ENCODE measurements at regions not wholly inside any gene's neighbourhood (a gene's known extent, or its start where the extent isn't known, plus 50 kb on each side); places are given as distances from the start of the nearest gene placed in this dataset.
"Not testable (repeated sequence)": the region's sequence is repeated elsewhere in the genome, so short reads cannot be mapped to it uniquely, and the experiment has no call there.

DNA sequence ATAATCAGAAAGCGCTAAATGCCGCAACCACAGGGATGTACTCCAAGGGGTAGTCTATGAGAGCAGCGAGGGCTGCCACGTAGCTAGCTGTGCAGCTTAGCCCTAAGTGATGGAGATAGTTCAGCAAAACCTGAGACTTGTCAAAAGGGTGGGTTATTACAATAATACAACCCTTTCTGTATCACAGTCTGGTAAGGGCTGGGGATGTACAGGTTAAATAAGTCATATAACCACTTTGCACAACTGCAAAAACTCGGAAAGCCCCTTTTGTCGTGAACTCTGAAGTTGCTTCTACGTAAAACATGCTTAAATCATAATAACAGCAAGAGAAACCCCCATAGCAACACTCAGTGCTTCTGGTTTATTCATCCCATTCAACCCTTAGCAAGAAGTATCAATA lies 598.8 kb downstream of the SUCLG1 start:
- no peak for DNase-seq

GRCh38 chr2:83859553-83859952 lies 599.5 kb downstream of the SUCLG1 start:
- no peak for DNase-seq

GRCh38 chr2:83851066-83851465 lies 608.0 kb downstream of the SUCLG1 start:
- no peak for DNase-seq

DNA sequence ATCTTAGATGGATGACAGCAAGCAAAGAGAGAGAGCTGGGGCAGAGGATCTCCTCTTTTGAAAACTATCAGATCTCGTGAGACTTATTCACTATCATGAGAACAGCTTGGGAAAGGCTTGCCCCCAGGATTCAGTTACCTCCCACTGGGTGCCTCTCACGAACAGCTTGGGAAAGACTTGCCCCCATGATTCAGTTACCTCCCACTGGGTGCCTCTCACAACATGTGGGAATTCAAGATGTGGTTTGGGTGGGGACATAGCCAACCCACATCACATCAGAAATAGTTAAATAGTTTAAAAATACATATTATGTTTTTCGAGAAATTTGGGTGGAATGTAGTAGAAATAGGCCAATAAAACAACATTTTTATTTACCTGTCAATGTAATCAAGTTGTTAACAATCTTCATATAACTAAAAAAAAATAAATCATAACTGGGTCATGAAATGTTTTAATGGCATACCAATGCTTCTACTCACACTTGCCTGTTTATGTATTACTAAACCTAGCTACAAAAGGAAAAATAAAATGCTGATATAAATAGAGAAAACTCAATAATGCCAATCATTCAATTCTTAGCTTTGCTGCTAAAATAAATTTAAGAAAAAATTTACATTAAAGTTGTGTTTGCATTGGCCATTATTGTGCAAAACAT lies 608.9 kb downstream of the SUCLG1 start:
- no peak for DNase-seq

- no peak for DNase-seq
Observed at GRCh38 chr2:83844490-83844889, 614.6 kb downstream of the SUCLG1 start.

DNA sequence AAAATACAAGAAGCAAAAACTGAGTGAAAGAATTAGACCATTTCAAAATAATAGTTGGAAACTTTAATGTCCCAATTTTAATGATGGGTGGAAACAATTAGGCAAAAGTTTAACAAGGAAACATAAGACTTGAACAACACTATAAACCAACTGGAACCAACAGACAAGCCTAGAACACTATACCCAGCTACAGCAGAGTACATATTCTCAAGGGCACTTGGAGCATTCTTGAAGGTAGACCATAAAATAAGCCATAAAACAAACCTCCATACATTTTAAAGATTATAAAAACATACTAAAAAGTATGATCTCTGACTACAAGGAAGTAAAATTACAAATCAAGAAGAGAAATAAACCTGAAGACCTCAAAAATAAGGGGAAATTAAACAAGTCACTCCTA lies 616.7 kb downstream of the SUCLG1 start:
- DNase-seq, result no peak

DNA sequence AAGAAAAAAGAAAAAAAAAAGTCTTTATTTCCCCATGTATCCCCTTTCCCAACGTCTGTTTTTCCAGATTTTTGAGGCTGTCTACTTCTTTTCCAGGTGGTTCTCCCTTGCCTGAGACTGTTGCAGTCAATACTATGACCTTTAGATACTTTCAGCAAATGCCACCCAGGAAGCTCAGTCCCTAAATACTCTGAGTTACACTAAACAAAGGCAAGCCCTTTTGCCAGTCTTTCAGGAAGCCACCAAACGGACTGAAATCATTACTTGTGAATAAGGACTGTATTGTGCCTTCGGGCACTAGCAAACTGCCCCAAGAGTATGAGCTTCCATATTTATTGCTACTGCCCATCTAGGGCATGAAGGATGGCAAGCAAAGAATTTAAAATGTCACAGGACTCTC lies 621.3 kb downstream of the SUCLG1 start:
- DNase-seq, result no peak

- DNase-seq, result no peak
Observed at GRCh38 chr2:83827618-83828017, 631.5 kb downstream of the SUCLG1 start.

DNA sequence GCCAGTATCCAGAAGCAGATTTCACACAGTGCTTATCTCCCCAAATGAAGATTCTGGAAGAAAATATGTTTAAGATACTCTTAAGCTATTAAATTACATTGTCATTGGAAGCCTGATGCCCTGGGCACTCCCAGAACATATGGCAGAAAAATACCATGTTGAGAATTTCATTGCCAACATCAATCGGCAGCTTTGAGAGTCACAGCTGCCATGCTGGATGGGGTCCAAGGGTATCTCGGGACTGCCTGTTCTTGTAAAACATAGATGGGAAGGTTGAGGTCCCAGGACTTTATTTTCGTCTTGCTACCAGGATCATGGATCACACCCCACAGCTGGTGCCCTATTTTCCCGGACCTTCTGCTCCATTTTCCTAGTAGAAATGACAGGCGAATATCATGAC lies 632.5 kb downstream of the SUCLG1 start:
- DNase-seq, result no peak

DNA sequence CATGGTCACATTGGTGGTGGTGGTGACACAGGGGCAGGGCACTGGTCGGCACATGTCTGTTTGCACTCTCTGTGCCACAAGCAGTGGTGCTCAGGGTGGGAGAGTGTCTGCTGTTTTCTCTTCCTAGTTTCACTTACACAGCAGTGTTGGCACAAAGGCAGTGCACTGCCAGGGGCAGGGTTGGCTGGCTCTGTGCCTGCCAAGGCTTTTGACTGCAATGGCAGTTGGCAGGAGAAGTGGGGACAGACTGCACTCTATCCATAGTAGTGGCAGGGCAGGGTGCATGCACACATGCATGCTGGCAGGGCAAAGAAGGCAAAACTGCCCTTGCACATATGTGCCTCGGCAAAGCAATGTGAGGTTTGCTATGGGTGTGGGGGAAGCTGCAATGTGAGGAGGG lies 635.9 kb downstream of the SUCLG1 start:
- no peak for DNase-seq

GRCh38 chr2:83817511-83817910 lies 641.6 kb downstream of the SUCLG1 start:
- DNase-seq, result no peak

- no peak for DNase-seq
Observed at GRCh38 chr2:83808878-83809277, 650.2 kb downstream of the SUCLG1 start.

- no peak for DNase-seq
Observed at GRCh38 chr2:83802604-83803003, 656.5 kb downstream of the SUCLG1 start.

GRCh38 chr2:83795777-83796176 lies 663.3 kb downstream of the SUCLG1 start:
- DNase-seq, result no peak

- DNase-seq, result not testable (repeated sequence)
Observed at GRCh38 chr2:83790467-83790866, 668.6 kb downstream of the SUCLG1 start.

DNA sequence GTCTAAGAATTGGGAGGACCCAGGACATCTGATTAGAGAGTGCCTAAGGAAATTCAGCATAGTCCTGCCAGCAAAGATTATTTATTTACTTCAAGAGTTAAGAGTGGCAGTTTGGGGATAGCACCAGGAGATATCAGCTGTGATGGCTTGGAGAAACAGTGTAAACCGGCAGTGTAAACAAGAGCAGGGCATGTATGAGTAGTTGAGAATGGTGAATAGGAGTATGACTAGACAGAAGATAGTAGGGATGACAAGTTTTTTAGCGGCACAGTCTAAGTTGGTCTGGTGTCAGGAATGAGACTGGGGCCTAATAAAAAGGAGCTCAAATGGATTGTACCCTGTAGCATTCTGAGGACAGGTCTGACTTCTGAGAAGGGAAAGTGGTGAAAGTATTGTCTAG lies 669.4 kb downstream of the SUCLG1 start:
- not testable (repeated sequence) for DNase-seq

GRCh38 chr2:83788938-83789566 lies 670.0 kb downstream of the SUCLG1 start:
- not testable (repeated sequence) for DNase-seq

GRCh38 chr2:83787189-83787588 lies 671.9 kb downstream of the SUCLG1 start:
- DNase-seq, result no peak

- DNase-seq, result no peak
Observed at GRCh38 chr2:83786140-83786539, 672.9 kb downstream of the SUCLG1 start.

DNA sequence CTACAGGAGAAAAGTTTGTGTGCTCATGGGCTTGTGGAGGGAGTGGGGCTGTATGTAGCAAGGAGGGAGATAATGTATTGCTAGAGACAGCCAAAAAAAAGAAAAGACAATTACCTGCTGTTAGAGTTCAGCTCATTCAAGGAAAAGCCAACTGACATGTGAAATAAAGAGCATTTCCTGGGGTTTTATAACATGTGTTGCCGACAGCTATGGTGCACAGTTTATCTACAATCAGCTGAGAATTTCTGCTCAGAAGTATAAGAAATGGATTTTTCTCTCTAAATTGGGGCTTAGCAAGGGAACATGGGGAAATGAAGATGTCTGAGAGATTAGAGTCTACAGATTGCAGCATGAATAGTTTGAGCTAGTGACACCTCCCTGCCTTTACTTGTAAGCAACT lies 674.1 kb downstream of the SUCLG1 start:
- no peak for DNase-seq

DNA sequence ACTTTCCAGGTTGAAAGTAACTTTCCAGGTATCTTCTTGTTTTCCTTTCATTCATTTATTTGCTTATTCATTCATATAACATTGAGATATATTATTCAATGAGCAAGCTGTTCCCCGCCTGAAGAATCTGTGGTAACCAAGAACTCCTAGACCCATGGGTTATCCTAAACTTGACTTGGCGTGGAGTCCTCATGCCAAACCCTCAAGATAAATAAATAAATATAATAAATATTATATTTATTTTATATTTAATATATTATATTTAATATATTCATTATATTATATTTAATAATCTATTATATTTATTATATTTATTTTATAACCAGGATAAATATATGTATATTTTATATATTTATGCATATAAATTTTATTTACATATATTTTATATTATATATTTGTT lies 674.8 kb downstream of the SUCLG1 start:
- DNase-seq, result no peak

DNA sequence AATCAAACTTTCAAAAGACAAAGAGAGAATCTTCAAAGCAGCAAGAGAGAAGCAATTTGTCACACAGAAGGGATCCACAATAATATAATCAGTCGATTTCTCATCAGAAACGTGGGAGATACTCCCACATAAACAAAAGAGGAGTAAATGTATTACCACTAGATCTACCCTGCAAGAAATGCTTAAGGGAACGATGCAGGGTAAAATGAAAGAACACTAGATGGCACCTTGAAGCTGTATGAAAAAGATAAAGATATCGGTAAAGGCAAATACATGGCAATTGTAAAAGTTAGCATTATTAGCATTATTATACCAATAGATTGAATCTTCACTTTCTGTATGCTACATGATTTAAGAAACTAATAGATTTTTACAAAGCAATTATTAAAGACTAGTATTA lies 677.0 kb downstream of the SUCLG1 start:
- no peak for DNase-seq

- no peak for DNase-seq
Observed at GRCh38 chr2:83764447-83765005, 694.6 kb downstream of the SUCLG1 start.

DNA sequence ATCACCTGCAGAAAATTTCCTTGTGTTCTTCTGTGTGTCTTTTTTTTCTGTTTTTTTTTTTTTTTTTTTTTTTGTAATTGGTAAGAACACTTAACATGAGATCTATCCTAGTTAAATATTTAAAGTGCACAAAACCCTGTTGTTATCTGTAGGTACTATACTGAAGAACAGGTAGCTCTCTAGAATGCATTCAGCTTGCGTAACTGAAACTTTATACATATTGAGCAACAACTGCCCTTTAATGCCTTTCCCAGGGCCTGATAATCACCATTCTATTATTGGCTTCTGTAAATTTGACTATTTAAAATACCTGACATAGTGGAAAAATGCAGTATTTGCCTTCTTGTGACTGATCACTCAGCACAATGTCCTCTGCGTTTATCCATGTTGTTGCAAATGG lies 701.8 kb downstream of the SUCLG1 start:
- DNase-seq, result no peak

DNA sequence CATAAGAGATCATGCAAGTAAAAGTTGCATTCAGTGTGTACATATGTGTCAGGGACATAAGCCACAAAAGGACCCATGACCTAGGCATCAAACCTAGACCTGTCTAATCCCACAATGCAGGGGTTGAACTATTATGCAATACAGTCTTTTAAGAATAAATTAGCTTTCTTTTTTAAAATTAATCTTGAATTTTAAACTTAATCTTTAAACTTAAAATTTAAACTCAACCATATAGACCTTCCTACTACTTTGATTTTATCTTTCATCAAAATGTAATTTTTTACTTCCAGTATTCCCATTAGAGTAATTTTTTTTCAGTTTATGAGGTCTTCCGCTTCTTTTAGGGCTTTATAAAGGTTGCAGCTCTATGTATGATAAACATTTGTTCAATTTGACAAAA lies 702.9 kb downstream of the SUCLG1 start:
- no peak for DNase-seq

Data from DMS79 treated with DMSO at 0.1 percent for 48 hours (cell line).